OCI-LY3 (cell line): ENCODE measurements at regions not wholly inside any gene's neighbourhood (a gene's known extent, or its start where the extent isn't known, plus 50 kb on each side); places are given as distances from the start of the nearest gene placed in this dataset.

Source experiments
- EZH2phosphoT487 ChIP-seq: fragments of 200-600 bp; shearing (Covaris generic); IDR thresholded peaks from 2 replicates; pipeline ENCODE4 v1.6.1; 2018; ENCODE audit warnings: antibody characterized with exemption, mixed run types, low read depth
- TF ChIP-seq, protein P1 (sequence below): fragments of 200-600, 300-600 bp; sonication (generic); IDR thresholded peaks from 2 replicates; pipeline ENCODE4 v1.5.1; 2014; ENCODE audit warnings: antibody characterized with exemption, low read length, low read depth

- TF ChIP-seq, protein P1, sequence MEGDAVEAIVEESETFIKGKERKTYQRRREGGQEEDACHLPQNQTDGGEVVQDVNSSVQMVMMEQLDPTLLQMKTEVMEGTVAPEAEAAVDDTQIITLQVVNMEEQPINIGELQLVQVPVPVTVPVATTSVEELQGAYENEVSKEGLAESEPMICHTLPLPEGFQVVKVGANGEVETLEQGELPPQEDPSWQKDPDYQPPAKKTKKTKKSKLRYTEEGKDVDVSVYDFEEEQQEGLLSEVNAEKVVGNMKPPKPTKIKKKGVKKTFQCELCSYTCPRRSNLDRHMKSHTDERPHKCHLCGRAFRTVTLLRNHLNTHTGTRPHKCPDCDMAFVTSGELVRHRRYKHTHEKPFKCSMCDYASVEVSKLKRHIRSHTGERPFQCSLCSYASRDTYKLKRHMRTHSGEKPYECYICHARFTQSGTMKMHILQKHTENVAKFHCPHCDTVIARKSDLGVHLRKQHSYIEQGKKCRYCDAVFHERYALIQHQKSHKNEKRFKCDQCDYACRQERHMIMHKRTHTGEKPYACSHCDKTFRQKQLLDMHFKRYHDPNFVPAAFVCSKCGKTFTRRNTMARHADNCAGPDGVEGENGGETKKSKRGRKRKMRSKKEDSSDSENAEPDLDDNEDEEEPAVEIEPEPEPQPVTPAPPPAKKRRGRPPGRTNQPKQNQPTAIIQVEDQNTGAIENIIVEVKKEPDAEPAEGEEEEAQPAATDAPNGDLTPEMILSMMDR: no peak
- no peak for TF ChIP-seq EZH2phosphoT487
These were observed 114.2 kb upstream of the ZNF236 start for GRCh38 chr18:76708071-76708721.
